MM.1S (cell line): ENCODE measurements at regions not wholly inside any gene's neighbourhood (a gene's known extent, or its start where the extent isn't known, plus 50 kb on each side); places are given as distances from the start of the nearest gene placed in this dataset.
"Not testable (repeated sequence)": the region's sequence is repeated elsewhere in the genome, so short reads cannot be mapped to it uniquely, and the experiment has no call there.

Experiments
- CTCF ChIP-seq: fragments of 300-600 bp; sonication (generic); IDR thresholded peaks from 2 replicates; pipeline ENCODE4 v1.5.1; 2016; ENCODE audit warnings: antibody characterized with exemption, low read length, mixed read lengths
- EZH2 ChIP-seq: fragments of 300-600 bp; sonication (generic); optimal IDR thresholded peaks from 2 replicates; pipeline ENCODE3; 2017; ENCODE audit warnings: low read depth, mild to moderate bottlenecking, antibody characterized with exemption, low read length, mixed read lengths
- EZH2phosphoT487 ChIP-seq: fragments of 300-600 bp; sonication (generic); IDR thresholded peaks from 2 replicates; pipeline ENCODE4 v1.6.1; 2018; ENCODE audit warnings: antibody characterized with exemption, low read length

- not testable (repeated sequence) for TF ChIP-seq CTCF, EZH2phosphoT487, EZH2
These were observed 76.9 kb upstream of the MAX start for GRCh38 chr14:65179231-65179630.
